ENCODE measurements at regions not wholly inside any gene's neighbourhood (a gene's known extent, or its start where the extent isn't known, plus 50 kb on each side); places are given as distances from the start of the nearest gene placed in this dataset.

- no TSS peak for BruUV-seq (replicated peaks)
Measured at GRCh38 chr15:38961931-38962330, 397.3 kb upstream of the RASGRP1 start.

GRCh38 chr15:38972831-38973230 lies 408.2 kb upstream of the RASGRP1 start:
- ChIA-PET POLR2A (no interaction called here), CTCF (ENCODE audit: unreplicated experiment) (no interaction called here)
- Histone ChIP-seq H3K9me2 (ENCODE audit: insufficient read depth, low read length) (no peaks in the 10 kb centered on the region), H3K4me1 (ENCODE audit: insufficient read depth, low read length, poor library complexity, severe bottlenecking) (no peaks in the 10 kb centered on the region), H3K9me3 (ENCODE audit: low read length) (no peaks in the 10 kb centered on the region), H3K4me2 (ENCODE audit: low read length) (no peak overlapping the region), H3K4me3 (ENCODE audit: low read depth, low read length, poor library complexity, severe bottlenecking) (no peak overlapping the region), H2AFZ (ENCODE audit: low read length) (no peak overlapping the region), H4K20me1 (ENCODE audit: insufficient read depth, low read length) (no peaks in the 10 kb centered on the region; the same call in 1 of the 2 replicates), H3K27ac (ENCODE audit: low read depth, low read length, poor library complexity, severe bottlenecking) (no peak overlapping the region), H3K36me3 (ENCODE audit: insufficient read depth, low read length) (no peaks in the 10 kb centered on the region), H3K79me2 (ENCODE audit: insufficient read depth, low read depth, low read length) (no peaks in the 10 kb centered on the region)
- no TSS peak for BruUV-seq (replicated peaks)
- TF ChIP-seq EZH2phosphoT487 (IDR thresholded peaks at IDR 0.05; ENCODE audit: borderline replicate concordance, low read depth, low read length), result no peak
- DNase-seq (ENCODE audit: low spot score), result no peak
- intact Hi-C loops (cut with micrococcal nuclease; ENCODE audit: unreplicated experiment), result no loop called here

More at GRCh38 chr15:38961931-38962330, 397.3 kb upstream of the RASGRP1 start:
- Histone ChIP-seq H4K20me1 (ENCODE audit: insufficient read depth, low read length) (no peaks in the 10 kb centered on the region), H3K4me2 (ENCODE audit: low read length) (no peak overlapping the region), H3K79me2 (ENCODE audit: insufficient read depth, low read depth, low read length) (no peaks in the 10 kb centered on the region), H3K36me3 (ENCODE audit: insufficient read depth, low read length) (no peaks in the 10 kb centered on the region), H2AFZ (ENCODE audit: low read length) (no peak overlapping the region), H3K4me3 (ENCODE audit: low read depth, low read length, poor library complexity, severe bottlenecking) (no peak overlapping the region), H3K9me3 (ENCODE audit: low read length) (no peaks in the 10 kb centered on the region), H3K27ac (ENCODE audit: low read depth, low read length, poor library complexity, severe bottlenecking) (no peak overlapping the region), H3K9me2 (ENCODE audit: insufficient read depth, low read length) (no peaks in the 10 kb centered on the region), H3K4me1 (ENCODE audit: insufficient read depth, low read length, poor library complexity, severe bottlenecking) (no peaks in the 10 kb centered on the region)
- CTCF ChIA-PET (ENCODE audit: unreplicated experiment), result no interaction called here
- intact Hi-C loops (cut with micrococcal nuclease; ENCODE audit: unreplicated experiment), result no loop called here
- no peak for TF ChIP-seq EZH2phosphoT487 (IDR thresholded peaks at IDR 0.05; ENCODE audit: borderline replicate concordance, low read depth, low read length)
- TF ChIP-seq CTCF (conservative IDR thresholded peaks at IDR 0.05; ENCODE audit: low read length), result no peak
- no peak for DNase-seq (ENCODE audit: low spot score)
- POLR2A ChIA-PET, result no interaction called here

- no peaks in the 10 kb centered on the region for H3K9me3 ChIP-seq (ENCODE audit: low read length)
- DNase-seq (ENCODE audit: low spot score), result no peak
- ChIA-PET CTCF (ENCODE audit: unreplicated experiment) (no interaction called here), POLR2A (no interaction called here)
- H4K20me1 ChIP-seq (ENCODE audit: insufficient read depth, low read length), result no peaks in the 10 kb centered on the region; the same call in 1 of the 2 replicates
- no peak overlapping the region for H2AFZ ChIP-seq (ENCODE audit: low read length)
- BruUV-seq (replicated peaks), result no TSS peak
- no peak overlapping the region for H3K27ac ChIP-seq (ENCODE audit: low read depth, low read length, poor library complexity, severe bottlenecking)
- no peak overlapping the region for H3K4me2 ChIP-seq (ENCODE audit: low read length)
- no peaks in the 10 kb centered on the region for H3K79me2 ChIP-seq (ENCODE audit: insufficient read depth, low read depth, low read length)
- no peaks in the 10 kb centered on the region for H3K36me3 ChIP-seq (ENCODE audit: insufficient read depth, low read length)
- intact Hi-C loops (cut with micrococcal nuclease; ENCODE audit: unreplicated experiment), result no loop called here
- TF ChIP-seq CTCF (conservative IDR thresholded peaks at IDR 0.05; ENCODE audit: low read length) (no peak), EZH2phosphoT487 (IDR thresholded peaks at IDR 0.05; ENCODE audit: borderline replicate concordance, low read depth, low read length) (no peak)
- H3K9me2 ChIP-seq (ENCODE audit: insufficient read depth, low read length), result no peaks in the 10 kb centered on the region
- H3K4me1 ChIP-seq (ENCODE audit: insufficient read depth, low read length, poor library complexity, severe bottlenecking), result no peaks in the 10 kb centered on the region
- no peak overlapping the region for H3K4me3 ChIP-seq (ENCODE audit: low read depth, low read length, poor library complexity, severe bottlenecking)
Measured at GRCh38 chr15:38975282-38975990, 410.8 kb upstream of the RASGRP1 start.

Measured in OCI-LY7 (cell line).